H1 (cell line): ENCODE measurements at regions not wholly inside any gene's neighbourhood (a gene's known extent, or its start where the extent isn't known, plus 50 kb on each side); places are given as distances from the start of the nearest gene placed in this dataset.

Experiments
- KDM4A ChIP-seq: IDR thresholded peaks from one replicate; pipeline ENCODE4 v1.7.1; 2012; ENCODE audit warnings: low read depth, mild to moderate bottlenecking, moderate library complexity, low read length, inconsistent platforms; ENCODE audit not compliant: severe bottlenecking
- POLR2AphosphoS5 ChIP-seq: IDR thresholded peaks from 2 replicates; pipeline ENCODE4 v1.6.1; 2011; ENCODE audit warnings: low read depth, low read length
- POU5F1 ChIP-seq: IDR thresholded peaks from 2 replicates; pipeline ENCODE4 v1.6.1; 2011; ENCODE audit warnings: low read depth, mild to moderate bottlenecking, low read length, moderate library complexity
- RNF2 ChIP-seq: fragments of 200-900, 300-1000 bp; sonication (generic); IDR thresholded peaks from 2 replicates; pipeline ENCODE4 v1.7.1; 2016; ENCODE audit warnings: borderline replicate concordance, low read depth, mild to moderate bottlenecking, antibody characterized with exemption, low read length; ENCODE audit not compliant: poor library complexity, severe bottlenecking; ENCODE audit errors: missing control alignments
- SP1 ChIP-seq: IDR thresholded peaks from 2 replicates; pipeline ENCODE4 v1.6.1; 2011; ENCODE audit warnings: low read depth, low read length
- SRF ChIP-seq: IDR thresholded peaks from 2 replicates; pipeline ENCODE4 v1.6.1; 2011; ENCODE audit warnings: mild to moderate bottlenecking, low read depth, low read length, moderate library complexity

DNA sequence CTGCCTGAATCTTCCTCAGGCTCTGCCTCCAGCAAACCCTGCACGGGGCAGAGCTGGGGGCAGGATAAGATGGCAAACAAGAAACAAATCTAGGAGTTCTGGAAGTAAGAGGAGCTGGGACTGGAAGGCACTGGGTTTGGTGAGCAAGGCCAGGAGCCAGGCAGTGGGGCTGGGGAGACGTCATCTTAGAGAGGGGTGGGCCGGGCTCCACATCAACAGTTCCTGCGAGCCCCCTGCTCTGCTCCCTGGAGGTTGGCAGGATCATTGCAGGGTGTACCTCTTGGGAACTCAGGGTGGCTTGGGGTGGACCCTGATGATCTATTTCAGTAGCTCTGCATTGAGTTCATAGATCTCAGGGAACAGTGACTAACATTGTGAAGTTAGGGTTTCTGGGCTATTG lies 87.3 kb upstream of the PRR23E start (continued):
- TF ChIP-seq KDM4A, result no peak
- TF ChIP-seq SP1, result no peak
- TF ChIP-seq POLR2AphosphoS5, result no peak
- no peak for TF ChIP-seq POU5F1
- TF ChIP-seq RNF2, result no peak
- TF ChIP-seq SRF, result no peak
